ENCODE measurements at regions not wholly inside any gene's neighbourhood (a gene's known extent, or its start where the extent isn't known, plus 50 kb on each side); places are given as distances from the start of the nearest gene placed in this dataset.

GRCh38 chr22:22078329-22078728 lies 95.7 kb upstream of the TOP3B start:
- peaks cover 8% of the 10 kb centered on the region for H3K27me3 Mint-ChIP-seq
- H3K4me1 Mint-ChIP-seq (ENCODE audit: low read depth) = no peaks in the 10 kb centered on the region
- no peak overlapping the region for H3K4me3 Mint-ChIP-seq
- no peaks in the 10 kb centered on the region for H3K9me3 Mint-ChIP-seq (ENCODE audit: low read depth)
- H3K27ac Mint-ChIP-seq = no peak overlapping the region
- no peaks in the 10 kb centered on the region for H3K36me3 Mint-ChIP-seq

GRCh38 chr22:22076932-22077703 lies 94.5 kb upstream of the TOP3B start:
- Mint-ChIP-seq H3K4me3 (no peak overlapping the region), H3K27ac (no peak overlapping the region), H3K9me3 (ENCODE audit: low read depth) (no peaks in the 10 kb centered on the region), H3K4me1 (ENCODE audit: low read depth) (no peaks in the 10 kb centered on the region), H3K36me3 (no peaks in the 10 kb centered on the region), H3K27me3 (peaks cover 8% of the 10 kb centered on the region)

- Mint-ChIP-seq H3K27me3 (peaks cover 7% of the 10 kb centered on the region), H3K27ac (no peak overlapping the region), H3K9me3 (ENCODE audit: low read depth) (no peaks in the 10 kb centered on the region), H3K36me3 (no peaks in the 10 kb centered on the region), H3K4me3 (no peak overlapping the region), H3K4me1 (ENCODE audit: low read depth) (no peaks in the 10 kb centered on the region)
Measured at GRCh38 chr22:22076361-22076760, 93.8 kb upstream of the TOP3B start.

- no peak overlapping the region for H3K27ac Mint-ChIP-seq
- H3K4me1 Mint-ChIP-seq (ENCODE audit: low read depth) = no peaks in the 10 kb centered on the region
- H3K9me3 Mint-ChIP-seq (ENCODE audit: low read depth) = no peaks in the 10 kb centered on the region
- no peaks in the 10 kb centered on the region for H3K36me3 Mint-ChIP-seq
- no peak overlapping the region for H3K4me3 Mint-ChIP-seq
- H3K27me3 Mint-ChIP-seq = peaks cover 4% of the 10 kb centered on the region
Measured at GRCh38 chr22:22075382-22076163, 93.0 kb upstream of the TOP3B start.

GRCh38 chr22:22074634-22075381 lies 92.2 kb upstream of the TOP3B start:
- Mint-ChIP-seq H3K9me3 (ENCODE audit: low read depth) (no peaks in the 10 kb centered on the region), H3K27ac (no peak overlapping the region), H3K36me3 (no peaks in the 10 kb centered on the region), H3K27me3 (peaks cover 3% of the 10 kb centered on the region), H3K4me3 (no peak overlapping the region), H3K4me1 (ENCODE audit: low read depth) (no peaks in the 10 kb centered on the region)

- Mint-ChIP-seq H3K4me1 (ENCODE audit: low read depth) (no peaks in the 10 kb centered on the region), H3K9me3 (ENCODE audit: low read depth) (no peaks in the 10 kb centered on the region), H3K27ac (no peak overlapping the region), H3K36me3 (no peaks in the 10 kb centered on the region), H3K27me3 (peaks cover 3% of the 10 kb centered on the region), H3K4me3 (no peak overlapping the region)
Measured at GRCh38 chr22:22073769-22074561, 91.4 kb upstream of the TOP3B start.

- Mint-ChIP-seq H3K36me3 (no peaks in the 10 kb centered on the region), H3K4me3 (no peak overlapping the region), H3K9me3 (ENCODE audit: low read depth) (no peaks in the 10 kb centered on the region), H3K27ac (no peak overlapping the region), H3K4me1 (ENCODE audit: low read depth) (no peaks in the 10 kb centered on the region), H3K27me3 (peaks cover 3% of the 10 kb centered on the region)
Measured at GRCh38 chr22:22072169-22072836, 89.7 kb upstream of the TOP3B start.

GRCh38 chr22:22071455-22071854 lies 88.9 kb upstream of the TOP3B start:
- Mint-ChIP-seq H3K4me1 (ENCODE audit: low read depth) (no peaks in the 10 kb centered on the region), H3K36me3 (no peaks in the 10 kb centered on the region), H3K4me3 (no peak overlapping the region), H3K9me3 (ENCODE audit: low read depth) (no peaks in the 10 kb centered on the region), H3K27ac (no peak overlapping the region), H3K27me3 (peaks cover 3% of the 10 kb centered on the region)

- Mint-ChIP-seq H3K27ac (no peak overlapping the region), H3K4me1 (ENCODE audit: low read depth) (no peaks in the 10 kb centered on the region), H3K36me3 (no peaks in the 10 kb centered on the region), H3K4me3 (no peak overlapping the region), H3K27me3 (peaks cover 1% of the 10 kb centered on the region), H3K9me3 (ENCODE audit: low read depth) (no peaks in the 10 kb centered on the region)
Measured at GRCh38 chr22:22070371-22070824, 87.8 kb upstream of the TOP3B start.

GRCh38 chr22:22069450-22070370 lies 87.1 kb upstream of the TOP3B start:
- Mint-ChIP-seq H3K4me3 (no peak overlapping the region), H3K9me3 (ENCODE audit: low read depth) (no peaks in the 10 kb centered on the region), H3K27ac (no peak overlapping the region), H3K36me3 (no peaks in the 10 kb centered on the region), H3K27me3 (peaks cover 3% of the 10 kb centered on the region), H3K4me1 (ENCODE audit: low read depth) (no peaks in the 10 kb centered on the region)

- H3K27ac Mint-ChIP-seq = no peak overlapping the region
- no peak overlapping the region for H3K4me3 Mint-ChIP-seq
- peaks cover 3% of the 10 kb centered on the region for H3K27me3 Mint-ChIP-seq
- H3K9me3 Mint-ChIP-seq (ENCODE audit: low read depth) = no peaks in the 10 kb centered on the region
- no peaks in the 10 kb centered on the region for H3K4me1 Mint-ChIP-seq (ENCODE audit: low read depth)
- H3K36me3 Mint-ChIP-seq = no peaks in the 10 kb centered on the region
Measured at GRCh38 chr22:22068657-22069056, 86.1 kb upstream of the TOP3B start.

GRCh38 chr22:22068025-22068424 lies 85.4 kb upstream of the TOP3B start:
- Mint-ChIP-seq H3K36me3 (no peaks in the 10 kb centered on the region), H3K27ac (no peak overlapping the region), H3K9me3 (ENCODE audit: low read depth) (no peaks in the 10 kb centered on the region), H3K4me3 (no peak overlapping the region), H3K4me1 (ENCODE audit: low read depth) (no peaks in the 10 kb centered on the region), H3K27me3 (peaks cover 3% of the 10 kb centered on the region)

- no peak overlapping the region for H3K27ac Mint-ChIP-seq
- no peaks in the 10 kb centered on the region for H3K4me1 Mint-ChIP-seq (ENCODE audit: low read depth)
- no peaks in the 10 kb centered on the region for H3K9me3 Mint-ChIP-seq (ENCODE audit: low read depth)
- no peak overlapping the region for H3K4me3 Mint-ChIP-seq
- peaks cover 3% of the 10 kb centered on the region for H3K27me3 Mint-ChIP-seq
- no peaks in the 10 kb centered on the region for H3K36me3 Mint-ChIP-seq
Measured at GRCh38 chr22:22067192-22067591, 84.6 kb upstream of the TOP3B start.
